T-cell (primary cell): ENCODE measurements at regions not wholly inside any gene's neighbourhood (a gene's known extent, or its start where the extent isn't known, plus 50 kb on each side); places are given as distances from the start of the nearest gene placed in this dataset.

Source experiments
- ATAC-seq, 4 experiments: fragments of 200-7000 bp in 3 of 4; fragments of 150-1000 bp in 1 of 4; cut with Tn5 transposase; replicated peaks in 1 of 4; 1 replicate in 3 of 4; 2 replicates in 1 of 4; pipeline ENCODE4 v1.10.0; 2021; ENCODE audit warnings: moderate library complexity in 3 of 4, mild to moderate bottlenecking in 2 of 4, moderate number of reproducible peaks in 1 of 4
- CTCF ChIA-PET, 2 donors: fragments of 300-600 bp; sonication (Branson Sonifier 250); formaldehyde crosslinking; loops; one replicate each; lab custom pipeline; 2022; ENCODE audit warnings: antibody characterized with exemption in 2 of 2; lab: Charles Lee
- POLR2A ChIA-PET, 2 donors: fragments of 300-600 bp; sonication (Branson Sonifier 250); formaldehyde crosslinking; loops; one replicate each; lab custom pipeline; 2022; ENCODE audit warnings: antibody characterized with exemption in 2 of 2; lab: Charles Lee
- DNase-seq, 35 experiments: peaks; one replicate each; pipeline versions ENCODE4 v3.0.0 to v3.0.0-alpha.2; 2013 to 2023
- H3K27ac ChIP-seq: one replicate; pipeline ENCODE4 v1.5.1; 2013; ENCODE audit warnings: low read length
- H3K27me3 ChIP-seq, 2 experiments: replicated peaks in 1 of 2; 1 replicate in 1 of 2; 2 replicates in 1 of 2; pipeline versions ENCODE4 v1.6.1 to v1.7.0; 2013; ENCODE audit warnings: low read length in 1 of 2, mixed read lengths in 1 of 2; ENCODE audit not compliant: control insufficient read depth in 2 of 2, insufficient read depth in 2 of 2; ENCODE audit errors: extremely low read depth in 1 of 2
- H3K36me3 ChIP-seq, 2 donors: 1 replicate in 1 of 2; 2 replicates in 1 of 2; pipeline versions ENCODE4 v1.6.1 to v1.7.0; 2013; ENCODE audit warnings: low read length in 1 of 2; ENCODE audit not compliant: control insufficient read depth in 2 of 2, insufficient read depth in 1 of 2; ENCODE audit errors: extremely low read depth in 1 of 2
- H3K4me1 ChIP-seq, 2 experiments: 1 replicate in 1 of 2; 2 replicates in 1 of 2; pipeline versions ENCODE4 v1.6.1 to v1.7.0; 2013; ENCODE audit warnings: low read length in 2 of 2, mixed read lengths in 1 of 2; ENCODE audit not compliant: insufficient read depth in 2 of 2, control insufficient read depth in 1 of 2; ENCODE audit errors: extremely low read depth in 1 of 2
- H3K4me3 ChIP-seq, 2 donors: 1 replicate in 1 of 2; 2 replicates in 1 of 2; pipeline versions ENCODE4 v1.5.1 to v1.7.0; 2013; ENCODE audit warnings: mild to moderate bottlenecking in 2 of 2, low read length in 1 of 2, moderate library complexity in 1 of 2; ENCODE audit not compliant: control insufficient read depth in 1 of 2; ENCODE audit errors: extremely low read depth in 1 of 2
- H3K9me3 ChIP-seq: 2 replicates; pipeline ENCODE4 v1.7.0; 2013
- H3K27ac Mint-ChIP-seq, 2 donors: one replicate each; pipeline ENCODE4 v1.8.0; 2020 to 2021; ENCODE audit warnings: mild to moderate bottlenecking in 2 of 2, mixed read lengths in 2 of 2
- H3K27me3 Mint-ChIP-seq, 2 donors: one replicate each; pipeline ENCODE4 v1.8.0; 2021 to 2022; ENCODE audit warnings: mixed read lengths in 2 of 2
- H3K36me3 Mint-ChIP-seq: one replicate; pipeline ENCODE4 v1.8.0; 2021; ENCODE audit warnings: mixed read lengths
- H3K4me1 Mint-ChIP-seq, 3 donors: one replicate each; pipeline ENCODE4 v1.8.0; 2020 to 2022; ENCODE audit warnings: mixed read lengths in 3 of 3, mild to moderate bottlenecking in 1 of 3
- H3K4me3 Mint-ChIP-seq, 3 donors: one replicate each; pipeline ENCODE4 v1.8.0; 2020 to 2022; ENCODE audit warnings: mild to moderate bottlenecking in 3 of 3, mixed read lengths in 3 of 3, moderate library complexity in 3 of 3
- H3K9me3 Mint-ChIP-seq, 3 donors: one replicate each; pipeline ENCODE4 v1.8.0; 2020 to 2022; ENCODE audit warnings: mixed read lengths in 3 of 3
- WGBS: methylation state at CpG from one replicate; pipeline ENCODE4 v1.1.5; 2013; ENCODE audit warnings: missing lambda C conversion rate; ENCODE audit not compliant: insufficient coverage; 5-methylcytosine and 5-hydroxymethylcytosine counted together

DNA sequence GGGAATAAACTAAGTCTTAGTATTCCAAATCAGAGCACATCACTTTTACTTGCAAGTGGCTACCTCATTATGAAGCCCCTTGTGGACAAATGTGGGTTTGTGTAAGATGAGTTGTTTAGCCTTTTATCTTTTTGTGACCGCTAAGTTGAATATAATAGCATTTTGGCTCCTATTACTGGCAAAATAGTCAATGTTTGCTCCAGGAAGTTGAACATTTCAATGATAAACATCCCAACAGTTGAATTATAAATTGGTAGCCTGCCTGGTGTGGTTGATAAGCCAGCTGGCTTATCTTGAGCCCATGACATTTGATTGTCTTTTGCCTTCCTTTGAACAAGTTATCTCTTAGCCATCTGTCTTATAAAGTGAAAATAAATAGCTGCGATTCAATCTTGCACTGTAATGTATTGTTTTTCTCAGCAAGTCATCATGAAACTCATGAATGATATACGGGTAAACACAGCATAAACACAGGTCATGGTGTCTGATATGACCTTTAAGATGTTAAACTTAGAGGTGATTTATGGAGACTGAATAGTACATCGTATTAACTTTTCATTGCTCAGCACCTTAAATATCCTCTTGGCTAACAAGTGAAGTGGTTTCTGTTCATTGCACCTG, 338.4 kb downstream of the SOCS6 start:
- Mint-ChIP-seq H3K4me3 (peak overlapping the region in 2 of 3 donors; percentile 33 to 39), H3K27me3 (no peaks in the 10 kb centered on the region), H3K27ac (peak overlapping the region; percentile 11 to 65), H3K9me3 (peaks cover 0 to 9% (median 0%) of the 10 kb centered on the region in 3 donors), H3K36me3 (peaks cover 5% of the 10 kb centered on the region), H3K4me1 (peaks cover 54 to 71% (median 60%) of the 10 kb centered on the region in 3 donors)
- Histone ChIP-seq H3K4me3 (no peak overlapping the region), H3K27ac (no peak overlapping the region), H3K4me1 (peaks cover 9 to 11% of the 10 kb centered on the region in 2 experiments), H3K36me3 (no peaks in the 10 kb centered on the region), H3K27me3 (no peaks in the 10 kb centered on the region), H3K9me3 (no peaks in the 10 kb centered on the region)
- ATAC-seq (no peak), DNase-seq (no peak)
- WGBS: no CpG with 5 or more reads among the region's 4 CpGs
- ChIA-PET POLR2A (no interaction called here), CTCF (no interaction called here)

DNA sequence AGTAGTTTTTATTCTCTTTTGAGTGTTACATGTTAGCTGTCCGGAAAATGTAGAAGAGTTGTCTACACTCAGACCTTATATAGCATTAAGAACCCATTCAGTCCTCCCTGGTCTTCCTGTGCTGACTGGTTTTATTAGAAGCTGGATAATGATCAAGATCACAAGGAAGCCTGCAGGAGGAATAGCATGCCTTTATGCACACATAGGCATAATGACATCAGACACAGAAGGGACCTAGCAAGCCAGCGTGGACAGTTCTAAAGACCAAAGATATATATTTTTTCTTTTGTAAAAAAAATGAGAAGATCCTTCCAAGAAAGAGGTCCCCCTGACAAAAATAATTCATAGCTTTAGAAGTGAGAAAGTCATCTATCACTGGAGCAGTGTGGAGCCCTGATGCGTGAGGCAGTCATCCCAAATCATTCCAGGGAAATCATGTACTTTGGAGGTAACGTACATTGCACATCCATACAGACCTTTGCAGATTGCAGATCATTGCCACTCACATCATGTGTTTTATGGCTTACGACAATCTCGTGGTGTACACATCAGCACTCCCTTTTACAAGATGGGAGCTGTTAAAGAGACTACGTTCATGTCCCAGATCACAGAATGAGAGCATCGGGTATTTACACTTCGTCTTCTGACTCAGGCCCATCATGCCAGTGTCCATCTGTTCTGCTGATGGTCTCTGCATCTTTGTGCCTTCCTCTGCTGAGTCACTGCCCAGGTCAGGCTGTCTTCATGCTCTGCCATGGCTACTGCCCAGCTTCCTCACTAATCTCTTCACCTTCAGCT, 334.0 kb downstream of the SOCS6 start:
- Mint-ChIP-seq H3K9me3 (peaks cover 0 to 5% (median 0%) of the 10 kb centered on the region in 3 donors), H3K36me3 (peaks cover 9% of the 10 kb centered on the region), H3K4me3 (peak overlapping the region in 1 of 3 donors; percentile 35), H3K4me1 (peaks cover 74 to 81% (median 75%) of the 10 kb centered on the region in 3 donors), H3K27ac (peak overlapping the region; percentile 71 to 84), H3K27me3 (no peaks in the 10 kb centered on the region)
- peak overlapping the region; percentile 68 for H3K27ac ChIP-seq
- no peak for ATAC-seq
- H3K36me3 ChIP-seq: no peaks in the 10 kb centered on the region
- H3K4me3 ChIP-seq: no peak overlapping the region
- WGBS: 85% methylated on average over 7 of the region's 9 CpGs
- ChIA-PET POLR2A (no interaction called here), CTCF (interaction anchor here (0.6 to 1.5 kb wide), 3 partner anchors 18 to 37 kb away, joined by 3 read pairs; no protein-coding TSS in a partner anchor)
- H3K27me3 ChIP-seq: no peaks in the 10 kb centered on the region
- H3K9me3 ChIP-seq: no peaks in the 10 kb centered on the region
- DNase-seq: no peak
- peaks cover 19 to 24% of the 10 kb centered on the region in 2 experiments for H3K4me1 ChIP-seq

GRCh38 chr18:70621710-70622109, 332.9 kb downstream of the SOCS6 start:
- H3K27ac Mint-ChIP-seq: peak overlapping the region; percentile 100
- WGBS: 17% methylated on average over 1 of the region's 4 CpGs
- ChIA-PET POLR2A (interaction anchor here in 1 of 2 donors (0.7 to 0.8 kb wide), 2 partner anchors 20 to 30 kb away, joined by 3 read pairs; no protein-coding TSS in a partner anchor), CTCF (interaction anchor here (1.0 to 1.5 kb wide), 3 partner anchors 23 to 38 kb away, joined by 3 to 4 read pairs (median 3); no protein-coding TSS in a partner anchor)
- Histone ChIP-seq H3K27ac (peak overlapping the region; percentile 68), H3K27me3 (no peaks in the 10 kb centered on the region), H3K4me3 (peak overlapping the region; percentile 27 to 66), H3K4me1 (peaks cover 19 to 24% of the 10 kb centered on the region in 2 experiments), H3K9me3 (no peaks in the 10 kb centered on the region), H3K36me3 (no peaks in the 10 kb centered on the region)
- peaks cover 64 to 73% (median 70%) of the 10 kb centered on the region in 3 donors for H3K4me1 Mint-ChIP-seq
- H3K27me3 Mint-ChIP-seq: no peaks in the 10 kb centered on the region
- ATAC-seq (peak; percentile 85 to 87 (median 86)), DNase-seq (peak in 34 of 35 experiments; percentile 4 to 60 (median 20))
- H3K4me3 Mint-ChIP-seq: peak overlapping the region; percentile 80 to 89 (median 82)
- peaks cover 9% of the 10 kb centered on the region for H3K36me3 Mint-ChIP-seq
- H3K9me3 Mint-ChIP-seq: peaks cover 0 to 4% (median 0%) of the 10 kb centered on the region in 3 donors

GRCh38 chr18:70620837-70621612, 332.2 kb downstream of the SOCS6 start:
- Mint-ChIP-seq H3K27me3 (no peaks in the 10 kb centered on the region), H3K4me3 (peak overlapping the region in 2 of 3 donors; percentile 80 to 89), H3K9me3 (peaks cover 0 to 11% (median 0%) of the 10 kb centered on the region in 3 donors), H3K4me1 (peaks cover 63 to 73% (median 69%) of the 10 kb centered on the region in 3 donors), H3K36me3 (peaks cover 9% of the 10 kb centered on the region), H3K27ac (peak overlapping the region; percentile 100)
- H3K27me3 ChIP-seq: no peaks in the 10 kb centered on the region
- H3K36me3 ChIP-seq: no peaks in the 10 kb centered on the region
- ChIA-PET POLR2A (interaction anchor here in 1 of 2 donors (0.8 kb wide), 1 partner anchor 19 kb away, joined by 3 read pairs; no protein-coding TSS in a partner anchor), CTCF (interaction anchor here (1.0 to 1.5 kb wide), 2 partner anchors 22 to 37 kb away, joined by 3 to 4 read pairs; no protein-coding TSS in a partner anchor)
- no peaks in the 10 kb centered on the region for H3K9me3 ChIP-seq
- DNase-seq (peak in 1 of 35 experiments; percentile 18), ATAC-seq (peak; percentile 10 to 43 (median 33))
- peak overlapping the region; percentile 68 for H3K27ac ChIP-seq
- WGBS: no CpG with 5 or more reads among the region's 2 CpGs
- no peak overlapping the region for H3K4me3 ChIP-seq
- peaks cover 19 to 24% of the 10 kb centered on the region in 2 experiments for H3K4me1 ChIP-seq

GRCh38 chr18:70617020-70617763, 328.3 kb downstream of the SOCS6 start:
- CTCF ChIA-PET: no interaction called here
- peaks cover 37 to 41% (median 38%) of the 10 kb centered on the region in 3 donors for H3K4me1 Mint-ChIP-seq
- peaks cover 5 to 17% (median 5%) of the 10 kb centered on the region in 3 donors for H3K9me3 Mint-ChIP-seq
- WGBS: no CpG with 5 or more reads among the region's 2 CpGs
- Histone ChIP-seq H3K9me3 (no peaks in the 10 kb centered on the region), H3K27me3 (no peaks in the 10 kb centered on the region), H3K4me3 (no peak overlapping the region), H3K36me3 (no peaks in the 10 kb centered on the region), H3K27ac (no peak overlapping the region), H3K4me1 (peaks cover 12 to 13% of the 10 kb centered on the region in 2 experiments)
- no peaks in the 10 kb centered on the region for H3K27me3 Mint-ChIP-seq
- H3K27ac Mint-ChIP-seq: peak overlapping the region in 1 of 2 donors; percentile 57
- H3K36me3 Mint-ChIP-seq: peaks cover 4% of the 10 kb centered on the region
- ATAC-seq: no peak
- DNase-seq: no peak
- H3K4me3 Mint-ChIP-seq: no peak overlapping the region
- POLR2A ChIA-PET: interaction anchor here in 1 of 2 donors (0.6 kb wide), 1 partner anchor 32 kb away, joined by 3 read pairs; no protein-coding TSS in a partner anchor
